B cell (primary cell): ENCODE measurements at regions not wholly inside any gene's neighbourhood (a gene's known extent, or its start where the extent isn't known, plus 50 kb on each side); places are given as distances from the start of the nearest gene placed in this dataset.

ENCODE experiments used
- CTCF ChIP-seq: fragments of 200-600 bp; IDR thresholded peaks from one replicate; pipeline ENCODE4 v1.8.0; 2022; ENCODE audit warnings: antibody characterized with exemption, mild to moderate bottlenecking
- EZH2 ChIP-seq: IDR thresholded peaks from 2 replicates; pipeline ENCODE4 v1.6.1; 2012; ENCODE audit warnings: borderline replicate concordance, low read depth, mild to moderate bottlenecking, moderate library complexity, low read length; ENCODE audit not compliant: insufficient read depth, poor library complexity, severe bottlenecking

- TF ChIP-seq CTCF (no peak), EZH2 (no peak)
These were observed 148.5 kb upstream of the ATXN1 start for GRCh38 chr6:16909658-16910360.
